Naive B cell (primary cell): ENCODE measurements at regions not wholly inside any gene's neighbourhood (a gene's known extent, or its start where the extent isn't known, plus 50 kb on each side); places are given as distances from the start of the nearest gene placed in this dataset.

Experiments
- ATAC-seq, 2 donors: fragments of 150-1000 bp; cut with Tn5 transposase; 2 replicates each; pipeline ENCODE4 v1.10.0; 2021; ENCODE audit warnings: low read depth in 2 of 2, mild to moderate bottlenecking in 2 of 2, moderate library complexity in 2 of 2
- DNase-seq: peaks from one replicate; pipeline ENCODE4 v3.0.0; 2022
- H3K27ac Mint-ChIP-seq, 6 donors: one replicate each; pipeline ENCODE4 v1.8.0; 2020 to 2022; ENCODE audit warnings: mild to moderate bottlenecking in 6 of 6, mixed read lengths in 6 of 6, moderate library complexity in 5 of 6, inconsistent platforms in 2 of 6
- H3K27me3 Mint-ChIP-seq, 3 donors: one replicate each; pipeline ENCODE4 v1.8.0; 2021 to 2022; ENCODE audit warnings: mixed read lengths in 3 of 3, mild to moderate bottlenecking in 1 of 3
- H3K36me3 Mint-ChIP-seq, 2 donors: one replicate each; pipeline ENCODE4 v1.8.0; 2020 to 2022; ENCODE audit warnings: mixed read lengths in 2 of 2, inconsistent platforms in 1 of 2, mild to moderate bottlenecking in 1 of 2
- H3K4me1 Mint-ChIP-seq, 3 donors: one replicate each; pipeline ENCODE4 v1.8.0; 2020 to 2022; ENCODE audit warnings: mixed read lengths in 3 of 3, inconsistent platforms in 1 of 3, mild to moderate bottlenecking in 1 of 3, moderate library complexity in 1 of 3
- H3K4me3 Mint-ChIP-seq, 8 donors: one replicate each; pipeline ENCODE4 v1.8.0; 2020 to 2022; ENCODE audit warnings: mild to moderate bottlenecking in 8 of 8, mixed read lengths in 8 of 8, moderate library complexity in 8 of 8, inconsistent platforms in 2 of 8
- H3K9me3 Mint-ChIP-seq, 7 donors: one replicate each; pipeline ENCODE4 v1.8.0; 2020 to 2022; ENCODE audit warnings: mixed read lengths in 7 of 7, mild to moderate bottlenecking in 5 of 7, inconsistent platforms in 2 of 7, moderate library complexity in 1 of 7

GRCh38 chr15:87300146-87300545, 956.4 kb downstream of the NTRK3 start:
- H3K4me3 Mint-ChIP-seq, result no peak overlapping the region
- no peaks in the 10 kb centered on the region for H3K27me3 Mint-ChIP-seq
- H3K27ac Mint-ChIP-seq, result no peak overlapping the region
- H3K9me3 Mint-ChIP-seq, result peaks cover 0 to 9% (median 3%) of the 10 kb centered on the region in 7 donors
- no peaks in the 10 kb centered on the region for H3K4me1 Mint-ChIP-seq
- DNase-seq, result no peak
- no peak for ATAC-seq
- H3K36me3 Mint-ChIP-seq, result no peaks in the 10 kb centered on the region

GRCh38 chr15:87294854-87295253, 961.7 kb downstream of the NTRK3 start:
- no peak overlapping the region for H3K4me3 Mint-ChIP-seq
- DNase-seq (no peak), ATAC-seq (no peak)
- no peaks in the 10 kb centered on the region for H3K36me3 Mint-ChIP-seq
- H3K4me1 Mint-ChIP-seq, result no peaks in the 10 kb centered on the region
- peaks cover 0 to 12% (median 5%) of the 10 kb centered on the region in 7 donors for H3K9me3 Mint-ChIP-seq
- H3K27me3 Mint-ChIP-seq, result no peaks in the 10 kb centered on the region
- H3K27ac Mint-ChIP-seq, result no peak overlapping the region

- Mint-ChIP-seq H3K27me3 (no peaks in the 10 kb centered on the region), H3K9me3 (peaks cover 0 to 12% (median 3%) of the 10 kb centered on the region in 7 donors), H3K27ac (no peak overlapping the region), H3K4me3 (no peak overlapping the region), H3K4me1 (no peaks in the 10 kb centered on the region), H3K36me3 (no peaks in the 10 kb centered on the region)
- ATAC-seq (no peak), DNase-seq (no peak)
These were observed 963.5 kb downstream of the NTRK3 start for GRCh38 chr15:87293031-87293430.

- no peak for ATAC-seq
- H3K4me3 Mint-ChIP-seq, result no peak overlapping the region
- no peak overlapping the region for H3K27ac Mint-ChIP-seq
These were observed 969.4 kb downstream of the NTRK3 start for GRCh38 chr15:87287156-87287555.

GRCh38 chr15:87269566-87269965, 987.0 kb downstream of the NTRK3 start:
- ATAC-seq (no peak), DNase-seq (no peak)
- peaks cover 0 to 3% (median 0%) of the 10 kb centered on the region in 3 donors for H3K27me3 Mint-ChIP-seq
- H3K4me3 Mint-ChIP-seq, result no peak overlapping the region
- H3K27ac Mint-ChIP-seq, result no peak overlapping the region
- H3K4me1 Mint-ChIP-seq, result no peaks in the 10 kb centered on the region
- H3K9me3 Mint-ChIP-seq, result peaks cover 0 to 18% (median 4%) of the 10 kb centered on the region in 7 donors
- no peaks in the 10 kb centered on the region for H3K36me3 Mint-ChIP-seq

More at GRCh38 chr15:87287156-87287555, 969.4 kb downstream of the NTRK3 start:
- no peak for DNase-seq
- Mint-ChIP-seq H3K27me3 (no peaks in the 10 kb centered on the region), H3K36me3 (no peaks in the 10 kb centered on the region), H3K9me3 (peaks cover 2 to 13% (median 7%) of the 10 kb centered on the region in 7 donors), H3K4me1 (no peaks in the 10 kb centered on the region)

GRCh38 chr15:87268675-87269074, 987.9 kb downstream of the NTRK3 start:
- no peak overlapping the region for H3K27ac Mint-ChIP-seq
- no peaks in the 10 kb centered on the region for H3K4me1 Mint-ChIP-seq

GRCh38 chr15:87267798-87268197, 988.7 kb downstream of the NTRK3 start:
- no peak overlapping the region for H3K4me3 Mint-ChIP-seq
- no peaks in the 10 kb centered on the region for H3K36me3 Mint-ChIP-seq
- no peaks in the 10 kb centered on the region for H3K4me1 Mint-ChIP-seq
- no peak overlapping the region for H3K27ac Mint-ChIP-seq
- no peak for DNase-seq
- ATAC-seq, result no peak
- peaks cover 0 to 3% (median 0%) of the 10 kb centered on the region in 3 donors for H3K27me3 Mint-ChIP-seq
- peaks cover 0 to 5% (median 4%) of the 10 kb centered on the region in 7 donors for H3K9me3 Mint-ChIP-seq

More at GRCh38 chr15:87268675-87269074, 987.9 kb downstream of the NTRK3 start:
- no peak for DNase-seq
- Mint-ChIP-seq H3K27me3 (peaks cover 0 to 3% (median 0%) of the 10 kb centered on the region in 3 donors), H3K36me3 (no peaks in the 10 kb centered on the region), H3K9me3 (peaks cover 0 to 14% (median 4%) of the 10 kb centered on the region in 7 donors), H3K4me3 (no peak overlapping the region)
- ATAC-seq, result no peak

- Mint-ChIP-seq H3K4me1 (no peaks in the 10 kb centered on the region), H3K4me3 (no peak overlapping the region)
- no peak for ATAC-seq
These were observed 992.7 kb downstream of the NTRK3 start for GRCh38 chr15:87263871-87264270.

GRCh38 chr15:87263296-87263695, 993.2 kb downstream of the NTRK3 start:
- Mint-ChIP-seq H3K27me3 (peaks cover 0 to 3% (median 0%) of the 10 kb centered on the region in 3 donors), H3K36me3 (no peaks in the 10 kb centered on the region), H3K4me1 (no peaks in the 10 kb centered on the region), H3K27ac (no peak overlapping the region), H3K4me3 (no peak overlapping the region), H3K9me3 (peaks cover 0 to 21% (median 9%) of the 10 kb centered on the region in 7 donors)
- ATAC-seq, result no peak
- no peak for DNase-seq

More at GRCh38 chr15:87263871-87264270, 992.7 kb downstream of the NTRK3 start:
- Mint-ChIP-seq H3K9me3 (peaks cover 0 to 16% (median 9%) of the 10 kb centered on the region in 7 donors), H3K27me3 (peaks cover 0 to 3% (median 0%) of the 10 kb centered on the region in 3 donors), H3K27ac (no peak overlapping the region), H3K36me3 (no peaks in the 10 kb centered on the region)
- DNase-seq, result no peak

- Mint-ChIP-seq H3K36me3 (no peaks in the 10 kb centered on the region), H3K4me1 (no peaks in the 10 kb centered on the region), H3K9me3 (peaks cover 5 to 9% (median 6%) of the 10 kb centered on the region in 7 donors), H3K4me3 (no peak overlapping the region), H3K27me3 (no peaks in the 10 kb centered on the region), H3K27ac (no peak overlapping the region)
- no peak for ATAC-seq
- no peak for DNase-seq
These were observed 1010.9 kb downstream of the NTRK3 start for GRCh38 chr15:87245592-87245991.

GRCh38 chr15:87243474-87243873, 1013.1 kb downstream of the NTRK3 start:
- Mint-ChIP-seq H3K27me3 (no peaks in the 10 kb centered on the region), H3K4me1 (no peaks in the 10 kb centered on the region)

GRCh38 chr15:87239582-87240230, 1016.8 kb downstream of the NTRK3 start:
- ATAC-seq (no peak), DNase-seq (no peak)
- H3K27ac Mint-ChIP-seq, result no peak overlapping the region
- peaks cover 0 to 4% (median 0%) of the 10 kb centered on the region in 7 donors for H3K9me3 Mint-ChIP-seq
- H3K4me1 Mint-ChIP-seq, result no peaks in the 10 kb centered on the region
- H3K4me3 Mint-ChIP-seq, result no peak overlapping the region
- no peaks in the 10 kb centered on the region for H3K36me3 Mint-ChIP-seq
- no peaks in the 10 kb centered on the region for H3K27me3 Mint-ChIP-seq

More at GRCh38 chr15:87243474-87243873, 1013.1 kb downstream of the NTRK3 start:
- Mint-ChIP-seq H3K9me3 (peaks cover 0 to 6% (median 0%) of the 10 kb centered on the region in 7 donors), H3K27ac (no peak overlapping the region), H3K36me3 (no peaks in the 10 kb centered on the region), H3K4me3 (no peak overlapping the region)
- DNase-seq, result no peak
- ATAC-seq, result no peak

GRCh38 chr15:87238451-87239068, 1018.0 kb downstream of the NTRK3 start:
- Mint-ChIP-seq H3K27me3 (no peaks in the 10 kb centered on the region), H3K36me3 (no peaks in the 10 kb centered on the region), H3K4me1 (no peaks in the 10 kb centered on the region), H3K27ac (no peak overlapping the region), H3K4me3 (no peak overlapping the region), H3K9me3 (peaks cover 0 to 4% (median 2%) of the 10 kb centered on the region in 7 donors)
- DNase-seq, result no peak
- ATAC-seq, result no peak

GRCh38 chr15:87228460-87228859, 1028.1 kb downstream of the NTRK3 start:
- H3K4me3 Mint-ChIP-seq, result no peak overlapping the region
- peaks cover 4 to 21% (median 13%) of the 10 kb centered on the region in 7 donors for H3K9me3 Mint-ChIP-seq
- H3K27ac Mint-ChIP-seq, result no peak overlapping the region
- H3K36me3 Mint-ChIP-seq, result no peaks in the 10 kb centered on the region
- no peaks in the 10 kb centered on the region for H3K27me3 Mint-ChIP-seq
- DNase-seq (no peak), ATAC-seq (no peak)
- H3K4me1 Mint-ChIP-seq, result no peaks in the 10 kb centered on the region
